GM06990 (cell line): ENCODE measurements at regions not wholly inside any gene's neighbourhood (a gene's known extent, or its start where the extent isn't known, plus 50 kb on each side); places are given as distances from the start of the nearest gene placed in this dataset.

Source experiments
- DNase-seq: peaks from one replicate; pipeline ENCODE4 v3.0.0-alpha.2; 2011; ENCODE audit not compliant: insufficient read length; ENCODE audit errors: extremely low read depth
- H3K27me3 ChIP-seq: replicated peaks from 2 replicates; pipeline ENCODE4 v1.6.0; 2011; ENCODE audit warnings: low read length; ENCODE audit not compliant: control insufficient read depth, insufficient read depth
- H3K36me3 ChIP-seq: 2 replicates; pipeline ENCODE4 v1.5.1; 2011; ENCODE audit warnings: low read length; ENCODE audit not compliant: control insufficient read depth, insufficient read depth
- H3K4me3 ChIP-seq: replicated peaks from 2 replicates; pipeline ENCODE4 v1.5.1; 2011; ENCODE audit warnings: low read depth, mild to moderate bottlenecking, control low read depth, low read length
- CTCF ChIP-seq: IDR thresholded peaks from 2 replicates; pipeline ENCODE4 v1.5.1; 2011; ENCODE audit warnings: low read length, control low read depth, mild to moderate bottlenecking, inconsistent platforms; ENCODE audit not compliant: insufficient read depth, poor library complexity, severe bottlenecking

- Histone ChIP-seq H3K4me3 (no peak overlapping the region), H3K36me3 (no peaks in the 10 kb centered on the region), H3K27me3 (no peaks in the 10 kb centered on the region)
- DNase-seq, result no peak
- TF ChIP-seq CTCF, result no peak
Observed at GRCh38 chr5:109486200-109486804, 76.5 kb upstream of the PJA2 start.

GRCh38 chr5:109485030-109485429, 75.3 kb upstream of the PJA2 start:
- Histone ChIP-seq H3K27me3 (no peaks in the 10 kb centered on the region), H3K36me3 (no peaks in the 10 kb centered on the region), H3K4me3 (no peak overlapping the region)
- DNase-seq, result no peak
- TF ChIP-seq CTCF, result no peak

GRCh38 chr5:109484597-109484996, 74.8 kb upstream of the PJA2 start:
- no peaks in the 10 kb centered on the region for H3K36me3 ChIP-seq

GRCh38 chr5:109483395-109483971, 73.7 kb upstream of the PJA2 start:
- DNase-seq, result no peak

More at GRCh38 chr5:109484597-109484996, 74.8 kb upstream of the PJA2 start:
- DNase-seq, result no peak
- TF ChIP-seq CTCF, result no peak
- Histone ChIP-seq H3K4me3 (no peak overlapping the region), H3K27me3 (no peaks in the 10 kb centered on the region)

GRCh38 chr5:109482748-109483147, 73.0 kb upstream of the PJA2 start:
- Histone ChIP-seq H3K4me3 (no peak overlapping the region), H3K27me3 (no peaks in the 10 kb centered on the region), H3K36me3 (no peaks in the 10 kb centered on the region)
- no peak for TF ChIP-seq CTCF
- no peak for DNase-seq

More at GRCh38 chr5:109483395-109483971, 73.7 kb upstream of the PJA2 start:
- TF ChIP-seq CTCF, result no peak
- Histone ChIP-seq H3K27me3 (no peaks in the 10 kb centered on the region), H3K36me3 (no peaks in the 10 kb centered on the region), H3K4me3 (no peak overlapping the region)
